COLO829 (cell line): ENCODE measurements at regions not wholly inside any gene's neighbourhood (a gene's known extent, or its start where the extent isn't known, plus 50 kb on each side); places are given as distances from the start of the nearest gene placed in this dataset.

ENCODE experiments used
- DNase-seq: peaks from one replicate; pipeline ENCODE4 v3.0.0; 2012; ENCODE audit warnings: low spot score

DNA sequence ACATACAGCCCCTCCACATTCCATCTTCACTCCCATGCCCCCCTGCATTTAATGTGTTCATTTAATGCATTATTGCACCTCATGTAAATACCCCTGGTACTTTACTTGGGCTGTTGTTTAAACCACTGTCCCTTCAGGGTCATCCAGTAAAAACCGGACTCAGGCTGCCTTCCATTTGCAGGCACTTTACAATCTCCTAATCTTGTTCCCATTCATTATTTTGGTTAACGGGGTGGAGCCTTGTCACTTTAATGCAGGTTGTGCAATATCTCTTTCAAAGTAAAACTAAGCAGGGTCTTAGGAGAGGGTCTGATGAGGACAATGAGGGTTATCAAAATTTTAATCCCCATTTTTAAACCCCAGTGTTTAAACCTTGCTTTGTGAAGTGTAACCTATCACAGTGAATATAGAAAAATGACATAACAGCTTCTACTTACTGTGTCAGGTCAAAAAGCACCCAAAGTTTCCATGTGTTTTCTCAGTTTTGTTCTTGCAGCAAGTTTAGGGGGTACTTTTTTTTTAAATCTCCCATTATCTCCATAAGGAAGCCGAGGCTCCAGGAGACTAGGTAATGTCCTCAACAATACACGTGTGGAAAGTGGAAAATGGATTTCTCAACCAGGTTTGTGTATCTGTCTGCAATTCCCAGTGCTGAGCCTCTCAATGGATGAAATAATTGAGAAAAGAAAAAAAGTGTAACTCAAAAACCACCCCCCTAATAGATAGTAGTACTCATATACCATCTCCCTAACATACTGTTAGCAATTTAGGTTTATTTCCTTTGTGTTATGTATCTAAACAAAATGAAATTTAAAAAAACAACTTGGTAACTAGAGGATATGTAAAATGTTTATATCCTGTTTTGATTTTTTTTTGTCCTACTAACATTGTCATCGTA lies 54.2 kb upstream of the SPRY4 start:
- DNase-seq: no peak

- DNase-seq: no peak
Measured at GRCh38 chr5:142375944-142376411, 51.2 kb upstream of the SPRY4 start.
